ENCODE measurements at regions not wholly inside any gene's neighbourhood (a gene's known extent, or its start where the extent isn't known, plus 50 kb on each side); places are given as distances from the start of the nearest gene placed in this dataset.

DNA sequence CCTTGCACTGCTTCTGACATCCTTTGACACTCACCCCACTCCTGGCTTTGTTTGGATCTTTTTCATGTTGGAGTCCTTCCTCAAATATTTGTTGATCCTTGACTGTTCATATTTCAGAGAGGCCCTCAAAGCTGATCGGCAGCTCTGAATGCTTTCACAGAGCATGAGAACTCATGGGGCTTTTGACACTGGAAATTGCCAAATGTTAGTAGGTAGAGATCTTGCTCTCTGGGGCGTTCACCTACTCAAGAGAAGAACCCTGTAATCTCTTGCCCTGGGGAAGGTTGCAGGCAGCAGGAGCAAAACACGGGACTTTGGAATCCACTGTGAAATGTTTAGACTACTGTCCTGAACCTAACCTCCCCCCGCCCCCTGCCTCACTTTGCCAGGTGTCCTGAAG lies 67.4 kb upstream of the STUM start (continued):
- TF ChIP-seq CBX5 (CRISPR knock-in tag; IDR thresholded peaks at IDR 0.05; ENCODE audit: borderline replicate concordance), result no peak
- TF ChIP-seq, protein P1, sequence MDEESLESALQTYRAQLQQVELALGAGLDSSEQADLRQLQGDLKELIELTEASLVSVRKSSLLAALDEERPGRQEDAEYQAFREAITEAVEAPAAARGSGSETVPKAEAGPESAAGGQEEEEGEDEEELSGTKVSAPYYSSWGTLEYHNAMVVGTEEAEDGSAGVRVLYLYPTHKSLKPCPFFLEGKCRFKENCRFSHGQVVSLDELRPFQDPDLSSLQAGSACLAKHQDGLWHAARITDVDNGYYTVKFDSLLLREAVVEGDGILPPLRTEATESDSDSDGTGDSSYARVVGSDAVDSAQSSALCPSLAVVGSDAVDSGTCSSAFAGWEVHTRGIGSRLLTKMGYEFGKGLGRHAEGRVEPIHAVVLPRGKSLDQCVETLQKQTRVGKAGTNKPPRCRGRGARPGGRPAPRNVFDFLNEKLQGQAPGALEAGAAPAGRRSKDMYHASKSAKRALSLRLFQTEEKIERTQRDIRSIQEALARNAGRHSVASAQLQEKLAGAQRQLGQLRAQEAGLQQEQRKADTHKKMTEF (CRISPR knock-in tag; IDR thresholded peaks at IDR 0.05), result no peak
- TF ChIP-seq HMG20A (CRISPR knock-in tag; IDR thresholded peaks at IDR 0.05; ENCODE audit: borderline replicate concordance), result peak; percentile 53; the same call in 1 of the 2 replicates
- TF ChIP-seq ZNF331 (CRISPR knock-in tag; IDR thresholded peaks at IDR 0.05), result no peak
- TF ChIP-seq, protein P2, sequence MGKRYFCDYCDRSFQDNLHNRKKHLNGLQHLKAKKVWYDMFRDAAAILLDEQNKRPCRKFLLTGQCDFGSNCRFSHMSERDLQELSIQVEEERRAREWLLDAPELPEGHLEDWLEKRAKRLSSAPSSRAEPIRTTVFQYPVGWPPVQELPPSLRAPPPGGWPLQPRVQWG (CRISPR knock-in tag; IDR thresholded peaks at IDR 0.05; ENCODE audit: borderline replicate concordance, low read depth), result no peak
- peak; percentile 88 for TF ChIP-seq BCL6 (CRISPR knock-in tag; IDR thresholded peaks at IDR 0.05)
- TF ChIP-seq GFI1 (CRISPR knock-in tag; IDR thresholded peaks at IDR 0.05; ENCODE audit: borderline replicate concordance), result peak; percentile 66
- TF ChIP-seq SOX13 (IDR thresholded peaks at IDR 0.05), result no peak
- TF ChIP-seq SOX13 (CRISPR knock-in tag; conservative IDR thresholded peaks at IDR 0.05 in 1 of 2, IDR thresholded peaks at IDR 0.05 in 1 of 2), result peak in 1 of 2 experiments; percentile 52; a peak in 1 of 4 replicates
- TF ChIP-seq FOXA3 (CRISPR knock-in tag; IDR thresholded peaks at IDR 0.05), result peak; percentile 62
- no peak for TF ChIP-seq ZMYM2 (CRISPR knock-in tag; IDR thresholded peaks at IDR 0.05)
- TF ChIP-seq PLRG1 (conservative IDR thresholded peaks at IDR 0.05), result no peak
- TF ChIP-seq, protein P3, sequence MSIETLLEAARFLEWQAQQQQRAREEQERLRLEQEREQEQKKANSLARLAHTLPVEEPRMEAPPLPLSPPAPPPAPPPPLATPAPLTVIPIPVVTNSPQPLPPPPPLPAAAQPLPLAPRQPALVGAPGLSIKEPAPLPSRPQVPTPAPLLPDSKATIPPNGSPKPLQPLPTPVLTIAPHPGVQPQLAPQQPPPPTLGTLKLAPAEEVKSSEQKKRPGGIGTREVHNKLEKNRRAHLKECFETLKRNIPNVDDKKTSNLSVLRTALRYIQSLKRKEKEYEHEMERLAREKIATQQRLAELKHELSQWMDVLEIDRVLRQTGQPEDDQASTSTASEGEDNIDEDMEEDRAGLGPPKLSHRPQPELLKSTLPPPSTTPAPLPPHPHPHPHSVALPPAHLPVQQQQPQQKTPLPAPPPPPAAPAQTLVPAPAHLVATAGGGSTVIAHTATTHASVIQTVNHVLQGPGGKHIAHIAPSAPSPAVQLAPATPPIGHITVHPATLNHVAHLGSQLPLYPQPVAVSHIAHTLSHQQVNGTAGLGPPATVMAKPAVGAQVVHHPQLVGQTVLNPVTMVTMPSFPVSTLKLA (IDR thresholded peaks at IDR 0.05), result no peak
- no peak for TF ChIP-seq BHLHE40 (IDR thresholded peaks at IDR 0.05; ENCODE audit: low read length)
- no peak for TF ChIP-seq ZMYM4 (CRISPR knock-in tag; IDR thresholded peaks at IDR 0.05)
- TF ChIP-seq MTA3 (CRISPR knock-in tag; IDR thresholded peaks at IDR 0.05), result no peak
- TF ChIP-seq ZNF180 (CRISPR knock-in tag; IDR thresholded peaks at IDR 0.05; ENCODE audit: borderline replicate concordance, low read depth), result no peak
- no peak for TF ChIP-seq RXRB (CRISPR knock-in tag; IDR thresholded peaks at IDR 0.05; ENCODE audit: borderline replicate concordance)
- TF ChIP-seq, protein P4, sequence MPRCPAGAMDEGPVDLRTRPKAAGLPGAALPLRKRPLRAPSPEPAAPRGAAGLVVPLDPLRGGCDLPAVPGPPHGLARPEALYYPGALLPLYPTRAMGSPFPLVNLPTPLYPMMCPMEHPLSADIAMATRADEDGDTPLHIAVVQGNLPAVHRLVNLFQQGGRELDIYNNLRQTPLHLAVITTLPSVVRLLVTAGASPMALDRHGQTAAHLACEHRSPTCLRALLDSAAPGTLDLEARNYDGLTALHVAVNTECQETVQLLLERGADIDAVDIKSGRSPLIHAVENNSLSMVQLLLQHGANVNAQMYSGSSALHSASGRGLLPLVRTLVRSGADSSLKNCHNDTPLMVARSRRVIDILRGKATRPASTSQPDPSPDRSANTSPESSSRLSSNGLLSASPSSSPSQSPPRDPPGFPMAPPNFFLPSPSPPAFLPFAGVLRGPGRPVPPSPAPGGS (CRISPR knock-in tag; IDR thresholded peaks at IDR 0.05), result no peak
- no peak for TF ChIP-seq ZKSCAN1 (IDR thresholded peaks at IDR 0.05; ENCODE audit: low read length)
- TF ChIP-seq RAD21 (CRISPR knock-in tag; IDR thresholded peaks at IDR 0.05), result no peak
- TF ChIP-seq ZNF878 (CRISPR knock-in tag; IDR thresholded peaks at IDR 0.05), result no peak
- TF ChIP-seq ZMAT3 (CRISPR knock-in tag; conservative IDR thresholded peaks at IDR 0.05), result no peak
- TF ChIP-seq ATRX (CRISPR knock-in tag; IDR thresholded peaks at IDR 0.05; ENCODE audit: borderline replicate concordance), result no peak
- no peak for TF ChIP-seq REXO4 (CRISPR knock-in tag; IDR thresholded peaks at IDR 0.05; ENCODE audit: borderline replicate concordance)
- no peak for TF ChIP-seq SMARCE1 (IDR thresholded peaks at IDR 0.05; ENCODE audit: borderline replicate concordance)
- TF ChIP-seq, protein P5, sequence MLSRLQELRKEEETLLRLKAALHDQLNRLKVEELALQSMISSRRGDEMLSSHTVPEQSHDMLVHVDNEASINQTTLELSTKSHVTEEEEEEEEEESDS (CRISPR knock-in tag; IDR thresholded peaks at IDR 0.05; ENCODE audit: borderline replicate concordance), result no peak
